ENCODE measurements at regions not wholly inside any gene's neighbourhood (a gene's known extent, or its start where the extent isn't known, plus 50 kb on each side); places are given as distances from the start of the nearest gene placed in this dataset.

DNA sequence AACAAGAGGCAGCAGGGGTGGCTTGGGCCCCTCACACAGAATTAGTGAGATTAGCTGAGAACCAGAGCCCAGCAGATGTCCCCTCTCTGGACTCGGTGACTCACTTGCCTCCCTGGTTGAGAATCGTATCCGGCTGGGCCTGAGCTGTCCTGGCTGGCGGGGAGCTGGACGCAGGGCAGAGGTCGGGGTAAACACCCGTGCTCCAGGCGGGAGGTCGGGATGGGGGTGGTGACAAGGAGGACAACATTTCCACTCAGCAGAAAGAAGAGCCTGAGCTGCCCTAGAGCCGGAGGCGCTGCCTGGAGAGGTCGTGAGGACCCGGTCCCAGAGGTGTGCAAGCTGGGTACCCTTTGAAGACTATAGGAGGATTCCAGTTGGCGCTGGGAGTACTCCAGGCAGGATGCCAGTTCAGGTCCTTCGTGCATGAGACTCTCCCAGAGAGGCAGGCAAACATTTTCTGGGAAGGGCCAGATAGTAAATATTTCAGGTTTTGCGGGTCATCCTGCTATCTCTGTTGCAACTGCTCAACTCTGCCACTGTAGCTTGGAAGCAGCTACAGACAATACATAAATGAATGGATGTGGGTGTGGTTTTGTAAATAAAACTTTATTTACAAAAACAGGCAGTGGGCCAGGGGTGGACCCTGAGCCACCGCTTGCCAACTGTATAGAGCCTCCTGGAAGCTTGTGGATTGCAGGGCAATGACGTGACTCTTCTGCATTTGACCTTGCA is 116.8 kb upstream of the WNT4 start:
- no peaks in the 10 kb centered on the region for H3K9me3 ChIP-seq (replicated peaks; ENCODE audit: control insufficient read depth, insufficient read depth, low read length)
- no peaks in the 10 kb centered on the region for H3K4me1 ChIP-seq (ENCODE audit: control insufficient read depth, extremely low read depth, insufficient read depth, low read length)
- DNase-seq (ENCODE audit: low read depth, low spot score) (no peak), FAIRE-seq (no peak)
- POLR2A ChIA-PET, result no interaction called here
- no peaks in the 10 kb centered on the region for H3K79me2 ChIP-seq (ENCODE audit: control insufficient read depth, insufficient read depth, low read length)
- no peak overlapping the region for H3K9ac ChIP-seq (replicated peaks; ENCODE audit: extremely low read depth, insufficient read depth, low read length)
- H3K27ac ChIP-seq (ENCODE audit: insufficient read depth, low read depth, low read length), result no peak overlapping the region
- dilution Hi-C loops (cut with MboI; ENCODE audit: extremely low pct_ligation_motif_present, low sequenced_read_pairs), result no loop called here
- CTCF ChIA-PET, result no interaction called here
- no peak overlapping the region for H2AFZ ChIP-seq (ENCODE audit: low read depth, low read length)
- no peaks in the 10 kb centered on the region for H3K9me1 ChIP-seq (replicated peaks; ENCODE audit: control insufficient read depth, extremely low read depth, insufficient read depth, low read length)
- BruUV-seq (replicated peaks), result no TSS peak
- H3K27me3 ChIP-seq (ENCODE audit: control insufficient read depth in 2 of 2, insufficient read depth in 2 of 2, low read length in 2 of 2), result no peaks in the 10 kb centered on the region
- H3K4me3 ChIP-seq (replicated peaks in 1 of 3; ENCODE audit: insufficient read depth in 1 of 3, low read depth in 1 of 3, low read length in 3 of 3), result no peak overlapping the region
- TF ChIP-seq, protein P1, sequence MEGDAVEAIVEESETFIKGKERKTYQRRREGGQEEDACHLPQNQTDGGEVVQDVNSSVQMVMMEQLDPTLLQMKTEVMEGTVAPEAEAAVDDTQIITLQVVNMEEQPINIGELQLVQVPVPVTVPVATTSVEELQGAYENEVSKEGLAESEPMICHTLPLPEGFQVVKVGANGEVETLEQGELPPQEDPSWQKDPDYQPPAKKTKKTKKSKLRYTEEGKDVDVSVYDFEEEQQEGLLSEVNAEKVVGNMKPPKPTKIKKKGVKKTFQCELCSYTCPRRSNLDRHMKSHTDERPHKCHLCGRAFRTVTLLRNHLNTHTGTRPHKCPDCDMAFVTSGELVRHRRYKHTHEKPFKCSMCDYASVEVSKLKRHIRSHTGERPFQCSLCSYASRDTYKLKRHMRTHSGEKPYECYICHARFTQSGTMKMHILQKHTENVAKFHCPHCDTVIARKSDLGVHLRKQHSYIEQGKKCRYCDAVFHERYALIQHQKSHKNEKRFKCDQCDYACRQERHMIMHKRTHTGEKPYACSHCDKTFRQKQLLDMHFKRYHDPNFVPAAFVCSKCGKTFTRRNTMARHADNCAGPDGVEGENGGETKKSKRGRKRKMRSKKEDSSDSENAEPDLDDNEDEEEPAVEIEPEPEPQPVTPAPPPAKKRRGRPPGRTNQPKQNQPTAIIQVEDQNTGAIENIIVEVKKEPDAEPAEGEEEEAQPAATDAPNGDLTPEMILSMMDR (IDR thresholded peaks at IDR 0.05; ENCODE audit: extremely low read depth in 1 of 2, insufficient read depth in 1 of 2, low read depth in 1 of 2, low read length in 2 of 2), result no peak
- no peak for TF ChIP-seq MYC (IDR thresholded peaks at IDR 0.05; ENCODE audit: low read depth, low read length)
- no peak for TF ChIP-seq POLR2A (IDR thresholded peaks at IDR 0.05; ENCODE audit: low read depth, low read length)
- TF ChIP-seq JUN (IDR thresholded peaks at IDR 0.05; ENCODE audit: borderline replicate concordance, insufficient read depth, insufficient read length, low read depth), result no peak
- TF ChIP-seq, protein P2, sequence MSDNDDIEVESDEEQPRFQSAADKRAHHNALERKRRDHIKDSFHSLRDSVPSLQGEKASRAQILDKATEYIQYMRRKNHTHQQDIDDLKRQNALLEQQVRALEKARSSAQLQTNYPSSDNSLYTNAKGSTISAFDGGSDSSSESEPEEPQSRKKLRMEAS (IDR thresholded peaks at IDR 0.05; ENCODE audit: insufficient read depth, insufficient read length), result no peak
- TF ChIP-seq GATA2 (IDR thresholded peaks at IDR 0.05; ENCODE audit: insufficient read depth, insufficient read length, low read depth, low read length), result no peak
- no peak for TF ChIP-seq POLR2AphosphoS5 (IDR thresholded peaks at IDR 0.05; ENCODE audit: insufficient read depth, low read depth, low read length)
- TF ChIP-seq EZH2 (IDR thresholded peaks at IDR 0.05; ENCODE audit: borderline replicate concordance, low read depth, low read length, severe bottlenecking), result no peak
- TF ChIP-seq FOS (IDR thresholded peaks at IDR 0.05; ENCODE audit: borderline replicate concordance, insufficient read depth, low read length), result no peak
- intact Hi-C loops (cut with micrococcal nuclease), result no loop called here
- H3K36me3 ChIP-seq (ENCODE audit: control insufficient read depth in 2 of 2, extremely low read depth in 1 of 2, insufficient read depth in 2 of 2, low read length in 2 of 2), result no peaks in the 10 kb centered on the region
- H4K20me1 ChIP-seq (replicated peaks; ENCODE audit: control insufficient read depth, extremely low read depth, insufficient read depth, low read length), result no peaks in the 10 kb centered on the region
- H3K4me2 ChIP-seq (ENCODE audit: insufficient read depth, low read length), result no peak overlapping the region

Data from endothelial cell of umbilical vein (primary cell).